ENCODE measurements at regions not wholly inside any gene's neighbourhood (a gene's known extent, or its start where the extent isn't known, plus 50 kb on each side); places are given as distances from the start of the nearest gene placed in this dataset.

DNA sequence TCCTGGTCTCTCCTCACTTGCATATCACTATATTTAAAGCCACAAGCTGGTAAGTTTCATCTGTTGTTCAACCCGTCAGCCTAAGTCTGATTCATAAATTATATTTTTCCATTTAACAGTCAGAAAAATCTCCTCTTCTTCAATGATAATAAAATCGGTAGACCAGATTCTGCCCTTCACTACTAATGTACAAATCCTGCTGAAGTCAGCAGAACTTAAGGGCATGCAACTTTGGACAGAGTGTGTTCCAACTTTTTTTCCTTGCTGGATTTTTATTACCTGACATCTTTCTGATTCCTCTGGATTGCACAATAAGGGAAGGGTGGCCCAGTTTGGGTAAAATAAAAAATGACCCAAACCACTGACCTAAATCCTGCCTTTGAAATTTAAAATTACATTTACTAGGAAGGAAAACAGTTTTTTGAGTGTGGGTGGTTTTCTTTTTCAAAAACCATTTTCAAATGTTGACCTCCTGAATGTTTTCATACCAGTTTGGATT lies 125.4 kb upstream of the DIO2 start:
- TF ChIP-seq POLR2A (IDR thresholded peaks at IDR 0.05) (no peak), CTCF (IDR thresholded peaks at IDR 0.05) (no peak)
